Endothelial cell of umbilical vein (primary cell): ENCODE measurements at regions not wholly inside any gene's neighbourhood (a gene's known extent, or its start where the extent isn't known, plus 50 kb on each side); places are given as distances from the start of the nearest gene placed in this dataset.

Experiments
- EZH2 ChIP-seq: IDR thresholded peaks from 2 replicates; pipeline ENCODE4 v1.6.1; 2012; ENCODE audit warnings: borderline replicate concordance, low read depth, mild to moderate bottlenecking, moderate library complexity, low read length, inconsistent platforms; ENCODE audit not compliant: severe bottlenecking
- POLR2A ChIP-seq: IDR thresholded peaks from 2 replicates; pipeline ENCODE4 v1.6.1; 2012; ENCODE audit warnings: low read depth, mild to moderate bottlenecking, control low read depth, low read length
- TF ChIP-seq, protein P1 (sequence below): IDR thresholded peaks from 2 replicates; pipeline ENCODE4 v1.6.1; 2011; ENCODE audit not compliant: insufficient read depth, insufficient read length
- TF ChIP-seq, protein P2 (sequence below), 2 donors: IDR thresholded peaks; 1 replicate in 1 of 2; 2 replicates in 1 of 2; pipeline ENCODE4 v1.5.1; 2011; ENCODE audit warnings: low read length in 2 of 2, mild to moderate bottlenecking in 2 of 2, moderate library complexity in 2 of 2, control low read depth in 1 of 2, inconsistent platforms in 1 of 2, low read depth in 1 of 2; ENCODE audit not compliant: insufficient read depth in 1 of 2; ENCODE audit errors: extremely low read depth in 1 of 2

DNA sequence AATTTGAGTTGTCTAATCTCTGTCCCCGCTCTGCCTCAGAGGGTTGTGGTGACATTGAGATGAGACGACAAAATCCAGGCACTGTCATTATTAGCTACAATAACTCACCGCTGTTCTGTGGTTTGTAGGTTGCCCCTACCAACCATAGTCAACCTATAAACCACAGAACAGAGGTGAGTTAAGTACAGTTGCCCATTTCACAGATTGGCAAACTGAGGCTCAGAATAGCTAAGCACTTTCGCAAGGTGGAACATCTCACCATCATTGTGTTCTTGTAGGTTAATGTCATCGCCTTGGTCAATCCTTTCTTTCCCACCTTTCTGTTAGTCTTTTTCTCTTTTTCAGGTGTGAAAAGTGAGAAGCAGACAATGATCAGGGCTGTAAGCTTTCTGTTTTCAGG lies 63.4 kb upstream of the LHX5 start:
- TF ChIP-seq, protein P1, sequence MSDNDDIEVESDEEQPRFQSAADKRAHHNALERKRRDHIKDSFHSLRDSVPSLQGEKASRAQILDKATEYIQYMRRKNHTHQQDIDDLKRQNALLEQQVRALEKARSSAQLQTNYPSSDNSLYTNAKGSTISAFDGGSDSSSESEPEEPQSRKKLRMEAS, result no peak
- TF ChIP-seq, protein P2, sequence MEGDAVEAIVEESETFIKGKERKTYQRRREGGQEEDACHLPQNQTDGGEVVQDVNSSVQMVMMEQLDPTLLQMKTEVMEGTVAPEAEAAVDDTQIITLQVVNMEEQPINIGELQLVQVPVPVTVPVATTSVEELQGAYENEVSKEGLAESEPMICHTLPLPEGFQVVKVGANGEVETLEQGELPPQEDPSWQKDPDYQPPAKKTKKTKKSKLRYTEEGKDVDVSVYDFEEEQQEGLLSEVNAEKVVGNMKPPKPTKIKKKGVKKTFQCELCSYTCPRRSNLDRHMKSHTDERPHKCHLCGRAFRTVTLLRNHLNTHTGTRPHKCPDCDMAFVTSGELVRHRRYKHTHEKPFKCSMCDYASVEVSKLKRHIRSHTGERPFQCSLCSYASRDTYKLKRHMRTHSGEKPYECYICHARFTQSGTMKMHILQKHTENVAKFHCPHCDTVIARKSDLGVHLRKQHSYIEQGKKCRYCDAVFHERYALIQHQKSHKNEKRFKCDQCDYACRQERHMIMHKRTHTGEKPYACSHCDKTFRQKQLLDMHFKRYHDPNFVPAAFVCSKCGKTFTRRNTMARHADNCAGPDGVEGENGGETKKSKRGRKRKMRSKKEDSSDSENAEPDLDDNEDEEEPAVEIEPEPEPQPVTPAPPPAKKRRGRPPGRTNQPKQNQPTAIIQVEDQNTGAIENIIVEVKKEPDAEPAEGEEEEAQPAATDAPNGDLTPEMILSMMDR (IDR thresholded peaks at IDR 0.05; ENCODE audit: extremely low read depth in 1 of 2, insufficient read depth in 1 of 2, low read depth in 1 of 2, low read length in 2 of 2), result no peak
- no peak for TF ChIP-seq EZH2
- TF ChIP-seq POLR2A, result no peak
